ENCODE measurements at regions not wholly inside any gene's neighbourhood (a gene's known extent, or its start where the extent isn't known, plus 50 kb on each side); places are given as distances from the start of the nearest gene placed in this dataset.

DNA sequence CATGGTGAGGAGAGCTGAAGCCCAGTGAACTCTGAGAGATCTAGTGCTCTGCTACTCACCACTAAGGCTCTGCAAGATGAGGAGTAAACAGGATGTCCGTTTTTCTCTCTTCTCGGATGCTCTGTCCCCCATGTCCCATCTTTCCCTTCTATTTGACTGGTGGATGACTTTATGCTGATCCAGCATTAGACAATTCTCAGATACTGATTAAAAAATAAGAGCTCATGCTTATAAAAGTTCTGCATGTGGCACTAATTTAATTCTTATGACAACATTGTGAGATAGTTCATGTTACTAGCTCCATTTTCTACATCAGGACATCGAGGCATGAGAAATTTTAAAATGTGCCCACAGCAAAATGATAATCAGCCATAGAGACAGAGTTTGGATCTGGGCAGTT, 77.0 kb downstream of the HMHB1 start:
- CTCF ChIA-PET, result no interaction called here

DNA sequence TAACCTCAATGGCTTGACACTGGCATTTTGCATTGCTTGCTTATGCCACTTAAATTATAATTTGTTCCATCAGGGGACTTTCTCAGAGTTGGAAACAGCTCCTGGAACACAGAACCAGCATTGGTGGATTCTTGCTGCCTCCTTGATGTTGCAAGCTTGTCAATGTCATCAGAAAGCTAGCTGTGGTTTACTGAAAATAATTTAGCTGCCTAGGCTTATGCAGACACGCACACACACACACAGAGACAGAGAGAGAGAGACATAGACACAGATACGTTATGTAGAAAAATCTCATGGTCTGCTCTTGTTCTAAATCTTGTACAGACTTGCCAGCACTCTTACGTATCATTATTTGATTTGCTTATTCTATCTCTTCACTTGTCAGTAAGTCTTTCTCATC, 78.0 kb downstream of the HMHB1 start:
- ChIA-PET CTCF (interaction anchor here (0.5 kb wide), 1 partner anchor 97 kb away, joined by 5 read pairs; no protein-coding TSS in a partner anchor), POLR2A (ENCODE audit: low non-redundant PET) (no interaction called here)
- TF ChIP-seq, protein P1, sequence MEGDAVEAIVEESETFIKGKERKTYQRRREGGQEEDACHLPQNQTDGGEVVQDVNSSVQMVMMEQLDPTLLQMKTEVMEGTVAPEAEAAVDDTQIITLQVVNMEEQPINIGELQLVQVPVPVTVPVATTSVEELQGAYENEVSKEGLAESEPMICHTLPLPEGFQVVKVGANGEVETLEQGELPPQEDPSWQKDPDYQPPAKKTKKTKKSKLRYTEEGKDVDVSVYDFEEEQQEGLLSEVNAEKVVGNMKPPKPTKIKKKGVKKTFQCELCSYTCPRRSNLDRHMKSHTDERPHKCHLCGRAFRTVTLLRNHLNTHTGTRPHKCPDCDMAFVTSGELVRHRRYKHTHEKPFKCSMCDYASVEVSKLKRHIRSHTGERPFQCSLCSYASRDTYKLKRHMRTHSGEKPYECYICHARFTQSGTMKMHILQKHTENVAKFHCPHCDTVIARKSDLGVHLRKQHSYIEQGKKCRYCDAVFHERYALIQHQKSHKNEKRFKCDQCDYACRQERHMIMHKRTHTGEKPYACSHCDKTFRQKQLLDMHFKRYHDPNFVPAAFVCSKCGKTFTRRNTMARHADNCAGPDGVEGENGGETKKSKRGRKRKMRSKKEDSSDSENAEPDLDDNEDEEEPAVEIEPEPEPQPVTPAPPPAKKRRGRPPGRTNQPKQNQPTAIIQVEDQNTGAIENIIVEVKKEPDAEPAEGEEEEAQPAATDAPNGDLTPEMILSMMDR (conservative IDR thresholded peaks at IDR 0.05; ENCODE audit: low read depth), result no peak
- DNase-seq (ENCODE audit: low spot score), result no peak
- H3K27ac ChIP-seq, result no peak overlapping the region

More for the DNA sequence above, 77.0 kb downstream of the HMHB1 start:
- POLR2A ChIA-PET (ENCODE audit: low non-redundant PET), result interaction anchor here (0.6 kb wide), 1 partner anchor 19 kb away, joined by 8 read pairs; no protein-coding TSS in a partner anchor
- no peak overlapping the region for H3K27ac ChIP-seq
- no peak for DNase-seq (ENCODE audit: low spot score)
- TF ChIP-seq, protein P1 (conservative IDR thresholded peaks at IDR 0.05; ENCODE audit: low read depth), result no peak

DNA sequence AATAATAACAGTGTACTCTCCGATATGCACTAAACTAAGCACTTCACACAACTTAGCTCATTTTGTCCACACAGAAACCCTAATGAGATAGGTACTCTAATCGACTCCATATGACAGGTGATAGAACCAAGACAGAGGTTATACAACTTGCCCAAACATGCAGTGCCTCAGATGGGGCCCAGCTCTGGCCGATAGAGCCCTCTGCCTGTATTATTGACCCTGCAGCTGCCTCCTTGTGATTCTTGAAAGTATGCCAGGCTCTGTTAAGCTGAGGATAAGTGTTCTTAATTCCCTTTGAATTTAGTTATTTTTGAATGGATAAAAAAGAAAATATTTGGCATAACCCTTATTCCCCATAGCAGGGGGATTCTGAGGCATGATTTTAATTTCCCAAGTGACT, 78.5 kb downstream of the HMHB1 start:
- TF ChIP-seq, protein P1 (conservative IDR thresholded peaks at IDR 0.05; ENCODE audit: low read depth), result no peak
- peak; percentile 20 for DNase-seq (ENCODE audit: low spot score)
- H3K27ac ChIP-seq, result no peak overlapping the region
- ChIA-PET CTCF (interaction anchor here (0.5 to 0.6 kb wide), 2 partner anchors 97 to 588 kb away, joined by 4 to 5 read pairs; no protein-coding TSS in a partner anchor), POLR2A (ENCODE audit: low non-redundant PET) (no interaction called here)

DNA sequence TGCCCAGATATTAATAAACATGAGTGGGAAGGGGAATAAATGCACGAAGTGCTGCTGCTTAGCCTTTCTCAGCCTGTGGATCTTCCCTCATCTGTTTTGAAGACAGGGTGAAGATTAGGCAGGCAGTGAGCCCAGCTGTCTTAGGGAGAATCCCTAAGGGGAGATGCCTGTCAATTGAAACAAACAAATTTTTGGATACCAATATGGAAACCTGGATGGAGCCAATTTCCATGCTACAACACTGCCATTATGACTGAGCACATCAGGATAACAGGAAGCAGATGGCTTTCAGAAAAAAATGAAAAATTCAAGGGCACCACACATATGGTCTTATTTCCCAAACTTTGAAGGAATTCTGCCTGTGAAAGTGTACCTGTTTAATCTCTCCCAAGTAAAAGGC, 80.3 kb downstream of the HMHB1 start:
- H3K27ac ChIP-seq, result no peak overlapping the region
- no peak for DNase-seq (ENCODE audit: low spot score)
- TF ChIP-seq, protein P1 (conservative IDR thresholded peaks at IDR 0.05; ENCODE audit: low read depth), result no peak
- CTCF ChIA-PET, result no interaction called here
- POLR2A ChIA-PET (ENCODE audit: low non-redundant PET), result no interaction called here

DNA sequence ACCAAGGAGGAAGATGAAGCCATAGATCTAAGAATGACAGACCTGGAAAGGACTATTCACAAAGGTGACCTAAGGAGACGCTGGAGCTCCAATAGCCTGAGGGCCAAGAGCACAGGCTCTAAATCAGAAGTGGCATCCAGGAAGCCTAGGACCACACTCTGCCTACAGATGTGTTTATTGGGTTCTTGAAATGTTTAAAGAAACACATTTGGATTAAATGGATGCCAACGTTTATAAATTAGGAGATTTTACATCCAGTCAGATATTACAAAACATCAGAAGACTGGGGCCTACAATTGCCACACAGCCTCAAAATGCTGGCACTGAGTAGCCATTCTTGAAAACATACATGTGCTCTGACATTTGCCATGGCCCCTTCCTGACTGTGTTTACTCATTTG, 80.9 kb downstream of the HMHB1 start:
- POLR2A ChIA-PET (ENCODE audit: low non-redundant PET), result no interaction called here
- no peak overlapping the region for H3K27ac ChIP-seq
- CTCF ChIA-PET, result interaction anchor here (0.7 to 1.1 kb wide), 2 partner anchors 69 to 281 kb away, joined by 3 read pairs; no protein-coding TSS in a partner anchor
- TF ChIP-seq, protein P1 (conservative IDR thresholded peaks at IDR 0.05; ENCODE audit: low read depth), result no peak
- no peak for DNase-seq (ENCODE audit: low spot score)

DNA sequence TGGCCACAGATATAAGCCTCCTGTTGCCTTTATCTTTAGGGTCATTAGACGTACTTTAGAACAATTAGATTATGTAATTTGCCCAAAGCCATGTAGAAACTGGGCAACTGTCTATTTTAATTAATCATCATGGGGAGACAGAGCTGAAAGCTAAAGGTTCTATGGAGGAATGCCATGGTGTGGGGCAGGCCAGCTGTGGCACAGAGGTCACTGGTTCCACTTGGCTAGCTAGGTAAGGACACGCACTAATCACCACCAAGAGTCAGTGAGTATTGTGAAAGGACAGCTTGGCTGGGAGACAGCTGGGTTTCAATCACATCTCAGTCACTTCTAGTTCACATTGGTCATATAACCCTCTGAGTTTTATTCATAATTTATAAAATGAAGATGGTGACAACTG, 81.7 kb downstream of the HMHB1 start:
- CTCF ChIA-PET, result interaction anchor here (0.6 to 1.1 kb wide), 3 partner anchors 70 to 673 kb away, joined by 3 to 4 read pairs (median 3); no protein-coding TSS in a partner anchor
- no peak for DNase-seq (ENCODE audit: low spot score)
- no peak overlapping the region for H3K27ac ChIP-seq
- TF ChIP-seq, protein P1 (conservative IDR thresholded peaks at IDR 0.05; ENCODE audit: low read depth), result no peak
- POLR2A ChIA-PET (ENCODE audit: low non-redundant PET), result no interaction called here

Data from RWPE1 (cell line).